Activated naive CD4-positive, alpha-beta T cell treated with anti-CD3 and anti-CD28 coated beads for 36 hours (primary cell): ENCODE measurements at regions not wholly inside any gene's neighbourhood (a gene's known extent, or its start where the extent isn't known, plus 50 kb on each side); places are given as distances from the start of the nearest gene placed in this dataset.
"Not testable (repeated sequence)": the region's sequence is repeated elsewhere in the genome, so short reads cannot be mapped to it uniquely, and the experiment has no call there.

Experiments
- CTCF ChIA-PET: fragments of 350-600 bp; sonication (Branson Sonifier 250); formaldehyde crosslinking; loops from one replicate; lab custom pipeline; 2021; ENCODE audit warnings: antibody characterized with exemption; lab: Charles Lee
- DNase-seq: peaks from one replicate; pipeline ENCODE4 v3.0.0-alpha.2; 2020
- H3K27ac Mint-ChIP-seq: one replicate; pipeline ENCODE4 v1.8.0; 2021; ENCODE audit warnings: mild to moderate bottlenecking, mixed read lengths
- H3K27me3 Mint-ChIP-seq: one replicate; pipeline ENCODE4 v1.8.0; 2021; ENCODE audit warnings: low read depth, mixed read lengths
- H3K36me3 Mint-ChIP-seq: one replicate; pipeline ENCODE4 v1.8.0; 2021; ENCODE audit warnings: low read depth, mixed read lengths
- H3K4me1 Mint-ChIP-seq: one replicate; pipeline ENCODE4 v1.8.0; 2021; ENCODE audit warnings: low read depth, mixed read lengths
- H3K4me3 Mint-ChIP-seq: one replicate; pipeline ENCODE4 v1.8.0; 2021; ENCODE audit warnings: mild to moderate bottlenecking, moderate library complexity, mixed read lengths
- H3K9me3 Mint-ChIP-seq: one replicate; pipeline ENCODE4 v1.8.0; 2021; ENCODE audit warnings: mixed read lengths
- intact Hi-C: fragments of 100-400 bp; cut with micrococcal nuclease; formaldehyde crosslinking; loops from one replicate; pipeline ENCODE4 v1.15.1; 2023

DNA sequence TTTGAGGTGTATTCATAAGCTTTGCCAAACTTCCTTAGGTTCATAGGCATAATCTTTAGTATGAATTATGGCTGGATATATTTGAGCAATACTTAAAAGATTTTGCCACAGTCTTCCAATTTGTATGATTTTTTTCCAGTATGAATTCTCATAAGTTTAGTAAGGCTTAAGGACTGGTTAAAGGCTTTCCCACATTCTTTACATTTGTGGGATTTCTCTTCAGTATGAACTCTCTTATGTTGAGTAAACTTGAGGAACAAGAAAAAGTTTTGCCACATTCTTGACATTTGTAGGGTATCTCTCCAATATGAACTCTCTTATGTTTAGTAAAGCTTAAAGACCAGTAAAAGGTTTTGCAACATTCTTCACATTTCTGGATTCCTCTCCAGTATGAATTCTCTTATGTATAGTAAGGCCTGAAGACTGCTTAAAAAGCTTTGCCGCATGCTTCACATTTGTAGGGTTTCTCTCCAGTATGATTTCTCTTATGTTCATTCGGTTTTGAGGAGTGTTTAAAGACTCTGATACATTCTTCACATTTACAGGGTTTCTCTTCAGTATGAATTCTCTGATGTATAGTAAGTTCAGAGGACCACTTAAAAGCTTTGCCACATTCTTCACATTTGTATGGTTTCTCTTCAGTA lies 302.6 kb downstream of the ZNF33B start:
- CTCF ChIA-PET, H3K27ac Mint-ChIP-seq, intact Hi-C loops, H3K36me3 Mint-ChIP-seq, H3K4me1 Mint-ChIP-seq, H3K4me3 Mint-ChIP-seq, H3K27me3 Mint-ChIP-seq, DNase-seq: not testable (repeated sequence)
- H3K9me3 Mint-ChIP-seq = peaks cover 49% of the 10 kb centered on the region

- Mint-ChIP-seq H3K36me3 (peaks cover 79% of the 10 kb centered on the region), H3K4me1 (no peaks in the 10 kb centered on the region), H3K9me3 (peaks cover 96% of the 10 kb centered on the region), H3K4me3 (no peak overlapping the region), H3K27me3 (no peaks in the 10 kb centered on the region), H3K27ac (no peak overlapping the region)
- intact Hi-C loops = no loop called here
- CTCF ChIA-PET = no interaction called here
- DNase-seq = no peak
Observed at GRCh38 chr10:42304341-42304740, 334.0 kb downstream of the ZNF33B start.

DNA sequence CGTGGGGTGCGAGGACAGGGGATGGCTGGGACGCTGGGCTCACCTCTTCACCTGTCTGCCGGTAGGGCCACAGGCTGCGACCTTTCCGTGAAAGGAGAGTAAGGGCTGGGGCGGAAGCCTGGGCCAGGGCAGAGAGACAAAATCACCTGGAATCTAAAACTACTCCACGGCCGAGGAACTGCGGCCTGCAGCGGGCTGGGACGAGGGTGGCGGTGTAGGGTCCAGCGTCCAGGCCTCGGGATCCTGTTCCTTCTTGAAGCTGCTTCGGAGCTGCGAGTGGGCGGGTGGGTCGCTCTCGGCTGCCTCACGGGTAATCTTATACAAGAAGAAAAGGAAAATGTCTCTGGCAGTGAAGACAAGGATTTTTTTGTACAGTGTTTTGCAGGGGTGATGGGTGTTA lies 356.5 kb downstream of the ZNF33B start:
- H3K4me1 Mint-ChIP-seq, H3K27me3 Mint-ChIP-seq, CTCF ChIA-PET, DNase-seq, H3K4me3 Mint-ChIP-seq, H3K27ac Mint-ChIP-seq, H3K9me3 Mint-ChIP-seq, intact Hi-C loops, H3K36me3 Mint-ChIP-seq: not testable (repeated sequence)

GRCh38 chr10:42269788-42270187 lies 368.6 kb downstream of the ZNF33B start:
- H3K36me3 Mint-ChIP-seq, H3K9me3 Mint-ChIP-seq, intact Hi-C loops, H3K27me3 Mint-ChIP-seq, H3K4me3 Mint-ChIP-seq, H3K27ac Mint-ChIP-seq, DNase-seq, H3K4me1 Mint-ChIP-seq, CTCF ChIA-PET: not testable (repeated sequence)

GRCh38 chr10:42263259-42263658 lies 375.1 kb downstream of the ZNF33B start:
- peaks cover 19% of the 10 kb centered on the region for H3K9me3 Mint-ChIP-seq
- H3K36me3 Mint-ChIP-seq = not testable (repeated sequence)

DNA sequence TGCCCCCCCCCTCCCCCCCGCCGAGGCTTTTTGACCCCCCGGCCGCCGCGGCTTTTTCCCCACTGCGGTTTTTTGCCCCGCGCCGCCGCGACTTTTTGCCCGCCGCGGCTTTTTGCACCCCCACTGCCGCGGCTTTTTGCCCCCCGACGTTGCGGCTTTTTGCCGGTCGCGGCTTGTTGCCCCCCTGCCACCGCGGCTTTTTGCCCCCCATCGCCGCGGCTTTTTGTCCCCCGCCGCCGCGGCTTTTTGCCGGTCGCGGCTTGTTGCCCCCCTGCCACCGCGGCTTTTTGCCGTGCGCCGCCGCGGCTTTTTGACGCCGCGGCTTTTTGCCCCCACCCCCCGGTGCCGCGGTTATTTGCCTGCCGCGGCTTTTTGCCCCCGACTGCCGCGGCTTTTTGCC lies 395.4 kb downstream of the ZNF33B start:
- H3K4me3 Mint-ChIP-seq, H3K27ac Mint-ChIP-seq, intact Hi-C loops, DNase-seq, CTCF ChIA-PET, H3K9me3 Mint-ChIP-seq, H3K4me1 Mint-ChIP-seq, H3K36me3 Mint-ChIP-seq: not testable (repeated sequence)
- H3K27me3 Mint-ChIP-seq = peaks cover 14% of the 10 kb centered on the region

More at GRCh38 chr10:42263259-42263658, 375.1 kb downstream of the ZNF33B start:
- H3K4me1 Mint-ChIP-seq, H3K4me3 Mint-ChIP-seq, H3K27ac Mint-ChIP-seq, H3K27me3 Mint-ChIP-seq, CTCF ChIA-PET, DNase-seq, intact Hi-C loops: not testable (repeated sequence)

DNA sequence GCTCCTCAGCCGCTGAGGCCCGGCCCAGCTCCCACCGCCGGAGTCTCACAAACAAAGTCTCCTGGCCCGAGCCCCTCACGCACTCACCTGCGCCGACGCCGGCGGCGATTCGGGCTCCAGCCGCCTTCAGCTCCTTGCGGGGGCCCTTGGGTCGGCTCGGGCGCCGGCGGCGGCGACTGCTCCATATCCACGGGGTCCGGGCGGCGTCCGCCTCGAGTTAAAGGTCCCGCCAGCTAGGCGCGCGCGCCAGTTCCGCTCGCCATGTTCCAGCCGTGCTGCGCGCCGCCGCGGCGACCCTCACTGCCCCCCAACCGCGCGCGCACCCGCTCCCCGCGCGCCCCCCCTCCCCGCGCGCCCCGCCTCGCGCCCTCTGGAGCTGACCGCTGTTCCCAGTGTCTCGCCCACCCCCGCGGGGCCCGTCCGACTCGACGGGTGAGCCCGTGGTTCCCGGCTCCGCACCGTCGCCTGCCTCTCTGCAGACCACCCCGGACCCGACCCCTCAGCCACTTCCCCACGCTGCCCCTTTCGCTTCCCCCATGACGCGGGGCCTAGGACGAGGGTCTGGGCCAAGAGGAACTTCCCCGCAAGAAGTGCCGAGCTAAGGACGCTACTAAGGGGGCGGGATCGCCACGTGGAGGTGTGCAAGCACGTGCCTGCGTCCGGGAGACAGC lies 396.1 kb downstream of the ZNF33B start:
- intact Hi-C loops = no loop called here
- peaks cover 6% of the 10 kb centered on the region for H3K9me3 Mint-ChIP-seq
- H3K27ac Mint-ChIP-seq = no peak overlapping the region
- peaks cover 12% of the 10 kb centered on the region for H3K27me3 Mint-ChIP-seq
- H3K36me3 Mint-ChIP-seq = peaks cover 2% of the 10 kb centered on the region
- DNase-seq = no peak
- CTCF ChIA-PET = no interaction called here
- no peaks in the 10 kb centered on the region for H3K4me1 Mint-ChIP-seq
- no peak overlapping the region for H3K4me3 Mint-ChIP-seq

DNA sequence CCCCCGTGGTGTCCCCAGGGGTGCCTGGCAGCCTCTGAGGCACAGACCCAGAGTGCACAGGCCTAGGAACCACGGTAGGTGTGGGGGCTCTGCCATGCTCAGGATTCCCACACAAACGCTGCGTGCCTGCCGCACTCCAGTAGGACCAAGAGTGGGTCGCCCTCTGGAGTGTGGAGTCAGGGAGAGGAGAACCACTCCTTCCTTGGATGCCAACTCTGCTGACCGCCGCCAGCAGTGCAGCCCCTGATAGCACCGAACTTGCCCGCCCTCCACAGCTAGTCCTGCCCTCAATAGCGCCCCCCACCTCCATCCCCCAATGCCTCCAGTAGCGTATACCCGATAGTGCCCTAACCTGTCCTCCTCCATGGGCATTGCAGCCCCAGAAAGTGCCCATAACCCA lies 402.0 kb downstream of the ZNF33B start:
- H3K9me3 Mint-ChIP-seq, DNase-seq, H3K27me3 Mint-ChIP-seq, H3K4me3 Mint-ChIP-seq, H3K36me3 Mint-ChIP-seq, H3K27ac Mint-ChIP-seq, CTCF ChIA-PET, H3K4me1 Mint-ChIP-seq, intact Hi-C loops: not testable (repeated sequence)

GRCh38 chr10:42235736-42236135 lies 402.6 kb downstream of the ZNF33B start:
- intact Hi-C loops, CTCF ChIA-PET, H3K27me3 Mint-ChIP-seq: not testable (repeated sequence)

GRCh38 chr10:42235241-42235640 lies 403.1 kb downstream of the ZNF33B start:
- H3K27ac Mint-ChIP-seq, DNase-seq, intact Hi-C loops, CTCF ChIA-PET, H3K36me3 Mint-ChIP-seq, H3K9me3 Mint-ChIP-seq, H3K4me3 Mint-ChIP-seq, H3K4me1 Mint-ChIP-seq, H3K27me3 Mint-ChIP-seq: not testable (repeated sequence)

More at GRCh38 chr10:42235736-42236135, 402.6 kb downstream of the ZNF33B start:
- not testable (repeated sequence) for H3K36me3 Mint-ChIP-seq, DNase-seq, H3K4me3 Mint-ChIP-seq, H3K9me3 Mint-ChIP-seq, H3K27ac Mint-ChIP-seq, H3K4me1 Mint-ChIP-seq

DNA sequence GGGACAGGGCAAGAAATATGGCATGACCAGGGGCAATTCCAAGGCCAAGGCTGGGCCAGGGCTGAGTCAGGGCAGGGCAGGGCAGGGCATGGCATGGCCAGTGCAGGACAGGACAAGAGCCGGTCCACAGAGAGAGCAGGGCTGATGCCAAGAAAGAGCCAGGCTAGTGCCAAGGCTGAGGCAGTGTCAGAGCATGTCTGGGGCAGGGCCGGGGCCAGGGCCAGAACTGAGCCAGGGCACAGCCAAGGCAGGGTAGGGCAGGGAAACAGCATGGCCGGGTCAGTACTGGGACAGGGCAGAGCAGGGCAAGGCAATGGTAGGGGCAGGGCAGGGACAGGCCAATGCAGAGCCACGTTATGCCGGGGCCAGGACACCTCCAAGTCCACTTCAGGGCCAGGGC lies 403.9 kb downstream of the ZNF33B start:
- intact Hi-C loops, H3K4me3 Mint-ChIP-seq, H3K27ac Mint-ChIP-seq, H3K4me1 Mint-ChIP-seq, H3K9me3 Mint-ChIP-seq, DNase-seq, CTCF ChIA-PET, H3K27me3 Mint-ChIP-seq, H3K36me3 Mint-ChIP-seq: not testable (repeated sequence)

DNA sequence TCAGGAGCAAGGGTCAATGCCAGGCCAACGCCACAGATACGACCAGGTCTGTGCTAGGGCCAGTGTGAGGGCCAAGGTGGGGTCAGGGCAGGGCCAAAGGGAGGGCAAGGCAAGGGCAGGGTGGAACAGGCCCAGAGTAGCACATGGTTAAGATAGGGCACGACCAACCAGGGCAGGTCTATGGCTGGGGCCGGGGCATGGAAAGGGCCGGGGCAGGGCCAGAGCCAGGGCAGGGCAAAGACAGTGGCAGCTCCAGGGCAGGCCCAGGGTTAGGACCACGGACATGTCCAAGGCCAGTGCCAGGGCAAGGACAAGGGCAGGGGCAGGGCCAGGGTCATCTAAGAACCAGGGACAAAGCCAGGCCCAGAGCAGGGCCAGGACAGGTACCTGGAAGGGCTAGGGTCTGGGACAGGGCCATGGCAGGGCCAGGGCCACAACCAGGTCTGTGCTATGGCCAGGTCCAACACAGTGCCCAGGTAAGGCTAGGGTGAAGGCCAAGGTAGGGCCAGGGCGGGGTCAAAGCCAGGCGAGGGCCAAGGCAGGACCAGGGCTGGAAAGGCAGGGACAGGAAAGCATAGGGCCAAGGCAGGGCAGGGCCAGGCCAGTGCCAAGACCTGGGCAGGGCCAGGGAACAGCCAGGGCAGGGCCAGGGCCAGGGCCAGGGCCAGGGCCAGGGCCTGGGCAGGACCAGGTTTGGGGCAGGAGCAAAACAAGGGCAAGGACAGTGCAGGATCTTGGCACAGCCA lies 404.7 kb downstream of the ZNF33B start:
- intact Hi-C loops, H3K27ac Mint-ChIP-seq, H3K36me3 Mint-ChIP-seq, H3K4me1 Mint-ChIP-seq, H3K9me3 Mint-ChIP-seq, H3K27me3 Mint-ChIP-seq, H3K4me3 Mint-ChIP-seq, DNase-seq, CTCF ChIA-PET: not testable (repeated sequence)

GRCh38 chr10:42232955-42233354 lies 405.4 kb downstream of the ZNF33B start:
- H3K9me3 Mint-ChIP-seq, intact Hi-C loops, H3K4me1 Mint-ChIP-seq: not testable (repeated sequence)

More at GRCh38 chr10:42232955-42233354, 405.4 kb downstream of the ZNF33B start:
- DNase-seq, H3K27ac Mint-ChIP-seq, CTCF ChIA-PET, H3K36me3 Mint-ChIP-seq, H3K27me3 Mint-ChIP-seq, H3K4me3 Mint-ChIP-seq: not testable (repeated sequence)
